ENCODE measurements at regions not wholly inside any gene's neighbourhood (a gene's known extent, or its start where the extent isn't known, plus 50 kb on each side); places are given as distances from the start of the nearest gene placed in this dataset.

- no peak for TF ChIP-seq CTCF (IDR thresholded peaks at IDR 0.05)
- no peak for TF ChIP-seq POLR2A (IDR thresholded peaks at IDR 0.05)
Measured at GRCh38 chr9:13974891-13975290, 339.1 kb downstream of the NFIB start.

Data from Peyer's patch (tissue), 4 donors.